OCI-LY7 (cell line): ENCODE measurements at regions not wholly inside any gene's neighbourhood (a gene's known extent, or its start where the extent isn't known, plus 50 kb on each side); places are given as distances from the start of the nearest gene placed in this dataset.

Experiments
- EZH2phosphoT487 ChIP-seq: fragments of 200-600 bp; sonication (generic); IDR thresholded peaks from 2 replicates; pipeline ENCODE4 v1.6.1; 2018; ENCODE audit warnings: low read depth, borderline replicate concordance, mild to moderate bottlenecking, mixed run types, antibody characterized with exemption, low read length, moderate library complexity, mixed read lengths
- TF ChIP-seq, protein P1 (sequence below): fragments of 200-600 bp; sonication (generic); conservative IDR thresholded peaks from 2 replicates; pipeline ENCODE4 v1.5.1; 2014; ENCODE audit warnings: mild to moderate bottlenecking, antibody characterized with exemption, low read length, moderate library complexity, mixed read lengths

DNA sequence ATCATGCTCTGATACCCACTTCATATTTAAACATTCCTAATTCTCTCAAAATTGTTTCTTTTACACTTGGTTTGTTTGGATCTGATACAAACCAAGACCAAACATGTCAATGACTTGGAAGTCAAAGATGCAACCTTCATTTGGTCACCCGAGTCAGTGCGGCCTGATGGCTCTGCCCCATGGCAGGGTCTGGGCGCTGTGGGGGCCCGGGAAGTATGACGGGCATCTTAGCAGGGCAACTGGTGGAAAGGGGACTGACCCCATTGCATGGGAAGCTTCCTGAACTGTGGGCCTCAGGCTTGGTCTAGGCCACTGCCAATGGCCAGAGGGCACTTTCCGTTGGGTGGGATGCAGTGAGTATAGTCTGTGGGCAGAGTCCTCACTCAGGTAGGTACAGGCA is 178.0 kb downstream of the KATNIP start:
- TF ChIP-seq, protein P1, sequence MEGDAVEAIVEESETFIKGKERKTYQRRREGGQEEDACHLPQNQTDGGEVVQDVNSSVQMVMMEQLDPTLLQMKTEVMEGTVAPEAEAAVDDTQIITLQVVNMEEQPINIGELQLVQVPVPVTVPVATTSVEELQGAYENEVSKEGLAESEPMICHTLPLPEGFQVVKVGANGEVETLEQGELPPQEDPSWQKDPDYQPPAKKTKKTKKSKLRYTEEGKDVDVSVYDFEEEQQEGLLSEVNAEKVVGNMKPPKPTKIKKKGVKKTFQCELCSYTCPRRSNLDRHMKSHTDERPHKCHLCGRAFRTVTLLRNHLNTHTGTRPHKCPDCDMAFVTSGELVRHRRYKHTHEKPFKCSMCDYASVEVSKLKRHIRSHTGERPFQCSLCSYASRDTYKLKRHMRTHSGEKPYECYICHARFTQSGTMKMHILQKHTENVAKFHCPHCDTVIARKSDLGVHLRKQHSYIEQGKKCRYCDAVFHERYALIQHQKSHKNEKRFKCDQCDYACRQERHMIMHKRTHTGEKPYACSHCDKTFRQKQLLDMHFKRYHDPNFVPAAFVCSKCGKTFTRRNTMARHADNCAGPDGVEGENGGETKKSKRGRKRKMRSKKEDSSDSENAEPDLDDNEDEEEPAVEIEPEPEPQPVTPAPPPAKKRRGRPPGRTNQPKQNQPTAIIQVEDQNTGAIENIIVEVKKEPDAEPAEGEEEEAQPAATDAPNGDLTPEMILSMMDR = no peak
- no peak for TF ChIP-seq EZH2phosphoT487
